ENCODE measurements at regions not wholly inside any gene's neighbourhood (a gene's known extent, or its start where the extent isn't known, plus 50 kb on each side); places are given as distances from the start of the nearest gene placed in this dataset.
A peak's percentile ranks its signal among the peaks of the same experiment; 100 is the strongest.
"Not testable (repeated sequence)": the region's sequence is repeated elsewhere in the genome, so short reads cannot be mapped to it uniquely, and the experiment has no call there.

GRCh38 chr2:83378921-83379320, 1080.2 kb downstream of the SUCLG1 start:
- DNase-seq (ENCODE audit: low spot score): no peak

GRCh38 chr2:83376731-83377130, 1082.3 kb downstream of the SUCLG1 start:
- no peak for DNase-seq (ENCODE audit: low spot score)

GRCh38 chr2:83370419-83370762, 1088.7 kb downstream of the SUCLG1 start:
- no peak for DNase-seq (ENCODE audit: low spot score)

GRCh38 chr2:83369601-83370418, 1089.3 kb downstream of the SUCLG1 start:
- no peak for DNase-seq (ENCODE audit: low spot score)

- no peak for DNase-seq (ENCODE audit: low spot score)
Observed at GRCh38 chr2:83368916-83369315, 1090.2 kb downstream of the SUCLG1 start.

- DNase-seq (ENCODE audit: low spot score): no peak
Observed at GRCh38 chr2:83368461-83368860, 1090.6 kb downstream of the SUCLG1 start.

- no peak for DNase-seq (ENCODE audit: low spot score)
Observed at GRCh38 chr2:83365476-83365875, 1093.6 kb downstream of the SUCLG1 start.

- no peak for DNase-seq (ENCODE audit: low spot score)
Observed at GRCh38 chr2:83364264-83364663, 1094.8 kb downstream of the SUCLG1 start.

GRCh38 chr2:83363138-83363537, 1095.9 kb downstream of the SUCLG1 start:
- DNase-seq (ENCODE audit: low spot score): not testable (repeated sequence)

- no peak for DNase-seq (ENCODE audit: low spot score)
Observed at GRCh38 chr2:83359336-83359735, 1099.7 kb downstream of the SUCLG1 start.

GRCh38 chr2:83342860-83343329, 1116.2 kb downstream of the SUCLG1 start:
- no peak for DNase-seq (ENCODE audit: low spot score)

- no peak for DNase-seq (ENCODE audit: low spot score)
Observed at GRCh38 chr2:83340424-83340823, 1118.7 kb downstream of the SUCLG1 start.

GRCh38 chr2:83339942-83340341, 1119.1 kb downstream of the SUCLG1 start:
- not testable (repeated sequence) for DNase-seq (ENCODE audit: low spot score)

- no peak for DNase-seq (ENCODE audit: low spot score)
Observed at GRCh38 chr2:83331810-83332209, 1127.3 kb downstream of the SUCLG1 start.

GRCh38 chr2:83323038-83323437, 1136.0 kb downstream of the SUCLG1 start:
- DNase-seq (ENCODE audit: low spot score): peak; percentile 5

- no peak for DNase-seq (ENCODE audit: low spot score)
Observed at GRCh38 chr2:83320053-83320452, 1139.0 kb downstream of the SUCLG1 start.

GRCh38 chr2:83305758-83306378, 1153.2 kb downstream of the SUCLG1 start:
- no peak for DNase-seq (ENCODE audit: low spot score)

GRCh38 chr2:83291083-83291482, 1168.0 kb downstream of the SUCLG1 start:
- no peak for DNase-seq (ENCODE audit: low spot score)

- DNase-seq (ENCODE audit: low spot score): no peak
Observed at GRCh38 chr2:83282841-83283240, 1176.2 kb downstream of the SUCLG1 start.

GRCh38 chr2:83282043-83282795, 1176.9 kb downstream of the SUCLG1 start:
- no peak for DNase-seq (ENCODE audit: low spot score)

- DNase-seq (ENCODE audit: low spot score): no peak
Observed at GRCh38 chr2:83280391-83280790, 1178.7 kb downstream of the SUCLG1 start.

- no peak for DNase-seq (ENCODE audit: low spot score)
Observed at GRCh38 chr2:83273322-83273721, 1185.8 kb downstream of the SUCLG1 start.

- DNase-seq (ENCODE audit: low spot score): no peak
Observed at GRCh38 chr2:83261591-83262136, 1197.4 kb downstream of the SUCLG1 start.
